ENCODE measurements at regions not wholly inside any gene's neighbourhood (a gene's known extent, or its start where the extent isn't known, plus 50 kb on each side); places are given as distances from the start of the nearest gene placed in this dataset.
"Not testable (repeated sequence)": the region's sequence is repeated elsewhere in the genome, so short reads cannot be mapped to it uniquely, and the experiment has no call there.

DNA sequence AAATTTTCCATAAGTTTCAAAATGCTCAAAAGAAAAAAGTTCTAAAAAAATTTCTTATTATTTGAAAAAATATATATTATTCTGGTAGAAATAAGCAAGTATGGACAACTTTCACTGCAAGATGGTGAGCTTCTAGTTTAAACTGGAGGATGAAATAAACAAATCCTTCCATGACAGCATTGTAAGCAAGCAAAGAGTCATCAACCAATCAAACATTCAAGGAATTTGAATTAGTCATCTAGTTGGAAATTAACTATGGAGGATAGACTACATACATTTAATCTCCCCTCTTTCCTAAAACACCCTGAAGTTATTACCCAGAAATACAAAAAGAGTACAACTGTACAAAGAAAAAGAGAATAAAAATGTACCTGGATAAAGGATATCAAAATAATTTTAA, 51.0 kb upstream of the IRX5 start:
- Histone ChIP-seq H3K27me3 (ENCODE audit: control insufficient read depth, insufficient read depth, low read length) (no peaks in the 10 kb centered on the region), H3K4me3 (ENCODE audit: low read depth, low read length) (no peak overlapping the region), H3K27ac (ENCODE audit: low read depth, low read length) (no peak overlapping the region), H3K9me3 (ENCODE audit: control insufficient read depth, insufficient read depth, low read length) (peaks cover 4% of the 10 kb centered on the region), H3K36me3 (ENCODE audit: control insufficient read depth, insufficient read depth, low read length) (no peaks in the 10 kb centered on the region), H3K4me1 (ENCODE audit: control insufficient read depth, insufficient read depth, low read length) (no peaks in the 10 kb centered on the region)
- no peak for DNase-seq (ENCODE audit: low read depth in 4 of 6, low spot score in 6 of 6)

DNA sequence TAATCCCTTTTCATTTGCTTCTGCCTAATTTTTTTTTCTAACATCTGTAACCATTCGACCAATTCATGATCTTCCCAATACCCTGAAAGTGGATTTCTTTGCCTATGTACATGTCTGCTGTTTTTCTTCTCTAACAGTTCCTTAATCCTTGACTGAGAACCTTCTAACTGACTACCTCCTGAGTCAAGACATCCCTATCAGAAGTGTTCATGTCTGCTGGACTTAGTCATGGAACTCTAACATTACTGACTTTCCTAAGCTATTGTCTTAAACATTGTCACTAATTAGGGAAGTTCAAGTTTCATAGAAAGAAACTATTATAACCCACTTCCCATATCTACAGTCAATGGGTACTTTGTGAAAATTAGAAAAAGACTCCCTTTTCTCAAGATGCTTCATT, 52.4 kb upstream of the IRX5 start:
- Histone ChIP-seq H3K4me1 (ENCODE audit: control insufficient read depth, insufficient read depth, low read length) (no peaks in the 10 kb centered on the region), H3K27ac (ENCODE audit: low read depth, low read length) (no peak overlapping the region), H3K4me3 (ENCODE audit: low read depth, low read length) (no peak overlapping the region), H3K36me3 (ENCODE audit: control insufficient read depth, insufficient read depth, low read length) (no peaks in the 10 kb centered on the region), H3K27me3 (ENCODE audit: control insufficient read depth, insufficient read depth, low read length) (no peaks in the 10 kb centered on the region), H3K9me3 (ENCODE audit: control insufficient read depth, insufficient read depth, low read length) (no peaks in the 10 kb centered on the region)
- WGBS (ENCODE audit: insufficient coverage) = 82% methylated on average over 1 of the region's 1 CpG
- no peak for DNase-seq (ENCODE audit: low read depth in 4 of 6, low spot score in 6 of 6)

DNA sequence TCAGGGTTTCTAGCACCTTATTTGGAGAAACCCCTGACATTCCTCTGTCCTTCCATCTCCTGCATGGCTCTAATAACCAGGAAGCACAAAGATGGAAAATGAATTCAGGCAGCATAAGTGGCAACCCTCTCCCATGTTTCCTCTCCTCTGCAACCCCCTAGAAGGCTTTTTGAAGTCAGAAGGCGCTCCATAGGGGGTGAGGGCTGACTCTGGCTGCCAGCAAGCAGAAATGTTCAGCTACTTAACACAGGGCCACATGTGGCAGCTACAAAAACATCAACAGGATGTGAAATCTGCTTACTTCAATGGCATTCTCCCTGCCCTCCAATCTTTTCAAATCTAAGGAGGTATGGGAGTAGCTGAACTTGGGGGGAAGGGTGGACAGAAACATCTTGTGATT, 55.2 kb upstream of the IRX5 start:
- H3K27ac ChIP-seq (ENCODE audit: low read depth, low read length) = no peak overlapping the region
- H3K36me3 ChIP-seq (ENCODE audit: control insufficient read depth, insufficient read depth, low read length) = no peaks in the 10 kb centered on the region
- H3K27me3 ChIP-seq (ENCODE audit: control insufficient read depth, insufficient read depth, low read length) = no peaks in the 10 kb centered on the region
- no CpG with 5 or more reads among the region's 1 CpG for WGBS (ENCODE audit: insufficient coverage)
- DNase-seq (ENCODE audit: low read depth in 4 of 6, low spot score in 6 of 6) = peak in 1 of 6 donors; percentile 2
- no peak overlapping the region for H3K4me3 ChIP-seq (ENCODE audit: low read depth, low read length)
- no peaks in the 10 kb centered on the region for H3K4me1 ChIP-seq (ENCODE audit: control insufficient read depth, insufficient read depth, low read length)
- H3K9me3 ChIP-seq (ENCODE audit: control insufficient read depth, insufficient read depth, low read length) = no peaks in the 10 kb centered on the region

DNA sequence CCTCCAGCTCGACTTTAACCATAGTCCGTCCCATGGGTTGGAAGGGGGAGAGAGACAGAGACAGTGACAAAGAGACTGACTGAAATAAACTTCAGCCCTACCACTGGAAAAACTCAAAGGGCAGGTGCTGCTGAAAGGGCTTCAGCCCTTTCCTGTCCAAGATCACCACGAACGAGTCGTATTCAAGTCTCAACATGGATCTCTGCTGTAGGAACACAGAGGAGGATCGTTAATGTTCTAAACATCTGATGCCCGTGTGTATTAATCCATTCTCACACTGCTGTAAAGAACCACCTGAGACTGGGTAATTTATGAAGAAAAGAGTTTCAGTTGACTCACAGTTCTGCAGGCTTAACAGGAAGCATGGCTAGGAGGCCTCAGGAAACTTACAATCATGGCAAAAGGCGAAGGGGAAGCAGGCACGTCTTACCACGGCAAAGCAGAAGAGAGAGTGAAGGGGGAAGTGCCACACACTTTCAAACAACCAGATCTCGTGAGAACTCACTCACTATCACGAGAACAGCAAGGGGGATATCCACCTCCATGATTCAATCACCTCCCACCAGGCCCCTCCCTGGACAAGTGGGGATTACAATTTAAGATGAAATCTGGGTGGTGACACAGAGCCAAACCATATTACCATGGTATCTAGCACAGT, 56.8 kb upstream of the IRX5 start:
- WGBS (ENCODE audit: insufficient coverage) = 83% methylated on average over 2 of the region's 12 CpGs
- not testable (repeated sequence) for H3K27ac ChIP-seq (ENCODE audit: low read depth, low read length); H3K36me3 ChIP-seq (ENCODE audit: control insufficient read depth, insufficient read depth, low read length); H3K4me3 ChIP-seq (ENCODE audit: low read depth, low read length); H3K4me1 ChIP-seq (ENCODE audit: control insufficient read depth, insufficient read depth, low read length); H3K9me3 ChIP-seq (ENCODE audit: control insufficient read depth, insufficient read depth, low read length); H3K27me3 ChIP-seq (ENCODE audit: control insufficient read depth, insufficient read depth, low read length); DNase-seq (ENCODE audit: low read depth in 4 of 6, low spot score in 6 of 6)

DNA sequence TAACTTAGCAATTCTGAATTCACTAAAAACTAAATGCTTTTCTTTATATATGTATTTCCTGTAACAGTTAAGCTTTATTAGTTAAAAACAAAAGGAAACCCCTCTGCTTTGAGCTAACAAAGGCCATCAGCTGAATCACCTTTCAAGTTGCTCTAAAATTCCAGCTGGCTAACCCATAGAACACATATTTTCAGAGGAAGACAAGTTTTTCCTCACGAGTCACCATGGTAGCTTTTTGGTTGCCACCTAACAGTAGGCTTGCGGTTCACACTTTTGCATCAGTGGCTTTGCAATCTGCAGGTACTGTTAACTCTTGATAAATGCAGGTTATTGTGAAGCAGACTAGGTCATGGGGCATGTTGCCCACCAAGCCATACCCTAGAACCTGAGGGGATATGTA, 57.6 kb upstream of the IRX5 start:
- WGBS (ENCODE audit: insufficient coverage) = 88% methylated on average over 2 of the region's 2 CpGs
- no peak for DNase-seq (ENCODE audit: low read depth in 4 of 6, low spot score in 6 of 6)

DNA sequence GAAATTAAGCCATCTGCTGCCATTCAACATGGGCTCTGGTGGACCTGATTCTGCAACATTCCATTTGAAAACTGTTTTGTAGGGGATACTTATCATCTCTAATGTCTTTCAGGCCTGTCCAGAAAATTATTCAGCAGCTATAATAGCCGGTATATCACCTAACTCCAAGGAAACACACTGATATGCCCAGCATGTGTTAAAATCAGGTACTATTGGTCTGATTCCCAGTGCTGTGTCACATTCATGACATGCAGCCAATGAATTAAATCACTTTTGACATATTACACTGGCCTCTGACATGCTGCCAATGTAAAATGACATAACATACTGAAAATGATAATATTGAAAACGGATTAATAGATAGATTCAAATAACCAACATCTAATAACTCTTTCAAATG, 60.5 kb upstream of the IRX5 start:
- no peak overlapping the region for H3K4me3 ChIP-seq (ENCODE audit: low read depth, low read length)
- H3K27ac ChIP-seq (ENCODE audit: low read depth, low read length) = no peak overlapping the region
- WGBS (ENCODE audit: insufficient coverage) = 67% methylated on average over 1 of the region's 2 CpGs
- H3K36me3 ChIP-seq (ENCODE audit: control insufficient read depth, insufficient read depth, low read length) = no peaks in the 10 kb centered on the region
- DNase-seq (ENCODE audit: low read depth in 4 of 6, low spot score in 6 of 6) = peak in 1 of 6 donors; percentile 3
- no peaks in the 10 kb centered on the region for H3K27me3 ChIP-seq (ENCODE audit: control insufficient read depth, insufficient read depth, low read length)
- no peaks in the 10 kb centered on the region for H3K4me1 ChIP-seq (ENCODE audit: control insufficient read depth, insufficient read depth, low read length)
- H3K9me3 ChIP-seq (ENCODE audit: control insufficient read depth, insufficient read depth, low read length) = no peaks in the 10 kb centered on the region

More for the DNA sequence above, 57.6 kb upstream of the IRX5 start:
- Histone ChIP-seq H3K4me1 (ENCODE audit: control insufficient read depth, insufficient read depth, low read length) (no peaks in the 10 kb centered on the region), H3K27ac (ENCODE audit: low read depth, low read length) (no peak overlapping the region), H3K36me3 (ENCODE audit: control insufficient read depth, insufficient read depth, low read length) (no peaks in the 10 kb centered on the region), H3K27me3 (ENCODE audit: control insufficient read depth, insufficient read depth, low read length) (no peaks in the 10 kb centered on the region), H3K4me3 (ENCODE audit: low read depth, low read length) (no peak overlapping the region), H3K9me3 (ENCODE audit: control insufficient read depth, insufficient read depth, low read length) (no peaks in the 10 kb centered on the region)

DNA sequence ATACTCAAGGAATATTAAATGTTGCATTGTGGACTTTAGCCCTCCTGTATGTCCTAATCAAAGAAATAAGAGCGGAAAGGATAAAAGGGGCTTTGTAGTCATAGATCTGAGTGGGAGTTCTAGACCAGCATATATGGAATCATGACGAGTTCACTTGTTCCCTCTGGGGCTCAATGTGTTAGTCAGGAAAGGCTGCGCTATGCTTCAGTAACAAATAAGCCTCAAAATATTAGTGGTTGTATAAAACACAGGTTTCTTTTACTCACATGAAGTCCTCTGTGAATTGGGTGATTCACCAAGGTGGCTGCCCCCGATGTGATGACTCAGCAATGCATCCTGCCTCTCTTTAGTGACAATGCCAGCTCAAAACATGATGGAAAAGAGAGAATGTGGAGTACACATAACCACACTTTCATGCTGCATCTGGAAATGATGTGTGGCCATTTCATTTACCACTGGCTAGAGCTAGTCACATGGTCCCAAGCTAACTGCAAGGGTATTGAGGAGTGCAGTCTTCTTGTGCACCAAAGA, 63.3 kb upstream of the IRX5 start:
- H3K27ac ChIP-seq (ENCODE audit: low read depth, low read length) = no peak overlapping the region
- no peaks in the 10 kb centered on the region for H3K9me3 ChIP-seq (ENCODE audit: control insufficient read depth, insufficient read depth, low read length)
- no peaks in the 10 kb centered on the region for H3K36me3 ChIP-seq (ENCODE audit: control insufficient read depth, insufficient read depth, low read length)
- no peaks in the 10 kb centered on the region for H3K4me1 ChIP-seq (ENCODE audit: control insufficient read depth, insufficient read depth, low read length)
- no peak for DNase-seq (ENCODE audit: low read depth in 4 of 6, low spot score in 6 of 6)
- no peaks in the 10 kb centered on the region for H3K27me3 ChIP-seq (ENCODE audit: control insufficient read depth, insufficient read depth, low read length)
- no CpG with 5 or more reads among the region's 4 CpGs for WGBS (ENCODE audit: insufficient coverage)
- no peak overlapping the region for H3K4me3 ChIP-seq (ENCODE audit: low read depth, low read length)

DNA sequence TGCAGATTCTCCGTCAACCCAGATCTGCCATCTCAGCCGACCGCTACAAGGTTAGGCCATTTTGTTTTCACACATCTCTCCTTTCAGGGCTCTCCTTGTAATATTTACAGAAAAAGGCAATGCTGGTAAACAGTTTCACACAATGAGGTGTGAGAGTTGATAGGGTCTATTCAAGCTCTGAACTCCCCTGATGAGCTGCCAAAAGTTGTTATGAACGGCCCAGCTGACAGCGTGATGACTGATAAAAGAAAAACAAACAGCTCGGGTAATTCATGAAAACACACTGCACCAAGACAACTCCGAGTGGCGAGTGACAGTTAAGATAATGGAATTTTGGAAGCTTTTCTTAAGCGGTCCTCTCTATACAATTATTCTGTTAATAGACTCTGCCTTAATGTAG, 68.1 kb upstream of the IRX5 start:
- WGBS (ENCODE audit: insufficient coverage) = no CpG with 5 or more reads among the region's 9 CpGs
- no peaks in the 10 kb centered on the region for H3K27me3 ChIP-seq (ENCODE audit: control insufficient read depth, insufficient read depth, low read length)
- H3K4me3 ChIP-seq (ENCODE audit: low read depth, low read length) = no peak overlapping the region
- DNase-seq (ENCODE audit: low read depth in 4 of 6, low spot score in 6 of 6) = peak in 1 of 6 donors; percentile 45
- no peak overlapping the region for H3K27ac ChIP-seq (ENCODE audit: low read depth, low read length)
- peaks cover under 1% of the 10 kb centered on the region for H3K9me3 ChIP-seq (ENCODE audit: control insufficient read depth, insufficient read depth, low read length)
- no peaks in the 10 kb centered on the region for H3K36me3 ChIP-seq (ENCODE audit: control insufficient read depth, insufficient read depth, low read length)
- H3K4me1 ChIP-seq (ENCODE audit: control insufficient read depth, insufficient read depth, low read length) = no peaks in the 10 kb centered on the region

DNA sequence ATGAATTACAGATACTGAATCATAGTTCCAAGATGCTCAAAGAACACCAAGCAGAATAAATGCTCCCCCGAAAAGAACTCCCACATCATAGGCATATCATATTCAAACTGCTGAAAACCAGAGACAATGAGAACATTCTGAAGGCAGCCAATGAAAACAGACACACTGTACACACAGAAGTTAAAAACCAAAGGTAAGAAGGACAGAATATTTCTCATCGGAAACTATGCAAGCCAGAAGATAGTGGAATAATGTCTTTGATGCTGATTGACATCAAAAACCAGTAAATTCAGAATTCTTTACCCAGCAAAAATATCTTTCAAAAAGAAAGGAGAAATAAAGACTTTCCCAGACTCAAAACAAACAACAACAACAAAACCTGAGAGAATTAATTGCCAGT, 73.8 kb upstream of the IRX5 start:
- no peaks in the 10 kb centered on the region for H3K27me3 ChIP-seq (ENCODE audit: control insufficient read depth, insufficient read depth, low read length)
- no peak overlapping the region for H3K4me3 ChIP-seq (ENCODE audit: low read depth, low read length)
- no peaks in the 10 kb centered on the region for H3K36me3 ChIP-seq (ENCODE audit: control insufficient read depth, insufficient read depth, low read length)
- no peak overlapping the region for H3K27ac ChIP-seq (ENCODE audit: low read depth, low read length)
- DNase-seq (ENCODE audit: low read depth in 4 of 6, low spot score in 6 of 6) = no peak
- peaks cover 2% of the 10 kb centered on the region for H3K9me3 ChIP-seq (ENCODE audit: control insufficient read depth, insufficient read depth, low read length)
- no CpG with 5 or more reads among the region's 2 CpGs for WGBS (ENCODE audit: insufficient coverage)
- H3K4me1 ChIP-seq (ENCODE audit: control insufficient read depth, insufficient read depth, low read length) = no peaks in the 10 kb centered on the region

DNA sequence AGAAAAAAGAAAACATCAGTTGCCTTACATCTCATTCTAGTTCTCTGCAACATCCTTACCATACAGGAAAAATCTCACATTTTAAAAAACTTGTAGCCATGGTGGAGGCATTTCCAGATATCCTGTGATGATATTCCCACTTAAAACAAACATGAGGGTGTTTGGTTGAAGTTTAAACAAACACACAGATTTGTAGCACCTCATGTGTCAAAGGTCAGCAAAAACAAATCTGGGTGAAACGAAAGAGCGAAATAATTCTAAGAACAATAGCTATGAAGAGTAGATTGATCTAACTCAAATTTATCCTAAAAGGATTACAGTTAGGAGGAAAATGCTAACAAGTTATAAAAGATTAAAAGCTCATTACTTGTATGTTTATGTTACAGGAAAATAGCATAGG, 83.1 kb upstream of the IRX5 start:
- H3K27ac ChIP-seq (ENCODE audit: low read depth, low read length) = no peak overlapping the region
- WGBS (ENCODE audit: insufficient coverage) = no CpG with 5 or more reads among the region's 2 CpGs

More for the DNA sequence above, 83.1 kb upstream of the IRX5 start:
- no peak for DNase-seq (ENCODE audit: low read depth in 4 of 6, low spot score in 6 of 6)
- H3K4me3 ChIP-seq (ENCODE audit: low read depth, low read length) = no peak overlapping the region
- H3K36me3 ChIP-seq (ENCODE audit: control insufficient read depth, insufficient read depth, low read length) = no peaks in the 10 kb centered on the region
- H3K4me1 ChIP-seq (ENCODE audit: control insufficient read depth, insufficient read depth, low read length) = no peaks in the 10 kb centered on the region
- H3K9me3 ChIP-seq (ENCODE audit: control insufficient read depth, insufficient read depth, low read length) = peaks cover 6% of the 10 kb centered on the region
- H3K27me3 ChIP-seq (ENCODE audit: control insufficient read depth, insufficient read depth, low read length) = no peaks in the 10 kb centered on the region

All from spinal cord (tissue), 9 donors.